ENCODE measurements at regions not wholly inside any gene's neighbourhood (a gene's known extent, or its start where the extent isn't known, plus 50 kb on each side); places are given as distances from the start of the nearest gene placed in this dataset.
A peak's percentile ranks its signal among the peaks of the same experiment; 100 is the strongest.
"Not testable (repeated sequence)": the region's sequence is repeated elsewhere in the genome, so short reads cannot be mapped to it uniquely, and the experiment has no call there.

- DNase-seq: no peak
Observed at GRCh38 chr18:1585881-1586488, 681.3 kb downstream of the ADCYAP1 start.

- no peak for DNase-seq
Observed at GRCh38 chr18:1593091-1593490, 688.4 kb downstream of the ADCYAP1 start.

GRCh38 chr18:1595195-1595594 is 690.5 kb downstream of the ADCYAP1 start:
- no peak for DNase-seq

GRCh38 chr18:1599196-1599595 is 694.5 kb downstream of the ADCYAP1 start:
- DNase-seq: no peak

GRCh38 chr18:1604751-1605150 is 700.1 kb downstream of the ADCYAP1 start:
- no peak for DNase-seq

GRCh38 chr18:1618364-1618763 is 713.7 kb downstream of the ADCYAP1 start:
- DNase-seq: no peak

GRCh38 chr18:1619507-1619906 is 714.8 kb downstream of the ADCYAP1 start:
- no peak for DNase-seq

- no peak for DNase-seq
Observed at GRCh38 chr18:1624612-1625011, 719.9 kb downstream of the ADCYAP1 start.

- DNase-seq: no peak
Observed at GRCh38 chr18:1627494-1627893, 722.8 kb downstream of the ADCYAP1 start.

GRCh38 chr18:1648712-1649111 is 744.0 kb downstream of the ADCYAP1 start:
- DNase-seq: no peak

GRCh38 chr18:1652018-1652417 is 747.3 kb downstream of the ADCYAP1 start:
- no peak for DNase-seq

- no peak for DNase-seq
Observed at GRCh38 chr18:1653873-1654272, 749.2 kb downstream of the ADCYAP1 start.

- no peak for DNase-seq
Observed at GRCh38 chr18:1657876-1658275, 753.2 kb downstream of the ADCYAP1 start.

GRCh38 chr18:1658908-1659566 is 754.4 kb downstream of the ADCYAP1 start:
- no peak for DNase-seq

GRCh38 chr18:1663879-1664705 is 759.4 kb downstream of the ADCYAP1 start:
- peak; percentile 20 to 59 for DNase-seq

- DNase-seq: no peak
Observed at GRCh38 chr18:1665079-1665478, 760.4 kb downstream of the ADCYAP1 start.

GRCh38 chr18:1668279-1668678 is 763.6 kb downstream of the ADCYAP1 start:
- no peak for DNase-seq

GRCh38 chr18:1671710-1672109 is 767.0 kb downstream of the ADCYAP1 start:
- not testable (repeated sequence) for DNase-seq

GRCh38 chr18:1676387-1676786 is 771.7 kb downstream of the ADCYAP1 start:
- no peak for DNase-seq

- DNase-seq: no peak
Observed at GRCh38 chr18:1680108-1680507, 775.4 kb downstream of the ADCYAP1 start.

- DNase-seq: no peak
Observed at GRCh38 chr18:1691863-1692262, 787.2 kb downstream of the ADCYAP1 start.

GRCh38 chr18:1708006-1708405 is 803.3 kb downstream of the ADCYAP1 start:
- no peak for DNase-seq

GRCh38 chr18:1710114-1710513 is 805.4 kb downstream of the ADCYAP1 start:
- DNase-seq: no peak

- DNase-seq: no peak
Observed at GRCh38 chr18:1732143-1732542, 827.5 kb downstream of the ADCYAP1 start.
